Duodenal mucosa (tissue), 2 donors: ENCODE measurements at regions not wholly inside any gene's neighbourhood (a gene's known extent, or its start where the extent isn't known, plus 50 kb on each side); places are given as distances from the start of the nearest gene placed in this dataset.

Experiments used
- H3K27ac ChIP-seq: one replicate; pipeline ENCODE4 v1.7.0; 2013; ENCODE audit warnings: low read depth, low read length
- H3K27me3 ChIP-seq, 2 donors: one replicate each; pipeline ENCODE4 v1.7.0; 2013; ENCODE audit warnings: low read length in 2 of 2, control low read depth in 1 of 2; ENCODE audit not compliant: insufficient read depth in 2 of 2, control insufficient read depth in 1 of 2
- H3K36me3 ChIP-seq, 2 donors: one replicate each; pipeline ENCODE4 v1.7.0; 2013; ENCODE audit warnings: low read length in 2 of 2, control low read depth in 1 of 2; ENCODE audit not compliant: insufficient read depth in 2 of 2, control insufficient read depth in 1 of 2
- H3K4me1 ChIP-seq, 2 donors: one replicate each; pipeline ENCODE4 v1.7.0; 2013; ENCODE audit warnings: low read length in 2 of 2, control low read depth in 1 of 2; ENCODE audit not compliant: insufficient read depth in 2 of 2, control insufficient read depth in 1 of 2
- H3K4me3 ChIP-seq, 2 donors: one replicate each; pipeline ENCODE4 v1.7.0; 2013; ENCODE audit warnings: low read length in 2 of 2, low read depth in 1 of 2
- H3K9ac ChIP-seq, 2 donors: one replicate each; pipeline ENCODE4 v1.7.0; 2013; ENCODE audit warnings: low read length in 2 of 2, low read depth in 1 of 2
- H3K9me3 ChIP-seq, 2 donors: one replicate each; pipeline ENCODE4 v1.7.0; 2013; ENCODE audit warnings: low read length in 2 of 2, control low read depth in 1 of 2; ENCODE audit not compliant: control insufficient read depth in 1 of 2

DNA sequence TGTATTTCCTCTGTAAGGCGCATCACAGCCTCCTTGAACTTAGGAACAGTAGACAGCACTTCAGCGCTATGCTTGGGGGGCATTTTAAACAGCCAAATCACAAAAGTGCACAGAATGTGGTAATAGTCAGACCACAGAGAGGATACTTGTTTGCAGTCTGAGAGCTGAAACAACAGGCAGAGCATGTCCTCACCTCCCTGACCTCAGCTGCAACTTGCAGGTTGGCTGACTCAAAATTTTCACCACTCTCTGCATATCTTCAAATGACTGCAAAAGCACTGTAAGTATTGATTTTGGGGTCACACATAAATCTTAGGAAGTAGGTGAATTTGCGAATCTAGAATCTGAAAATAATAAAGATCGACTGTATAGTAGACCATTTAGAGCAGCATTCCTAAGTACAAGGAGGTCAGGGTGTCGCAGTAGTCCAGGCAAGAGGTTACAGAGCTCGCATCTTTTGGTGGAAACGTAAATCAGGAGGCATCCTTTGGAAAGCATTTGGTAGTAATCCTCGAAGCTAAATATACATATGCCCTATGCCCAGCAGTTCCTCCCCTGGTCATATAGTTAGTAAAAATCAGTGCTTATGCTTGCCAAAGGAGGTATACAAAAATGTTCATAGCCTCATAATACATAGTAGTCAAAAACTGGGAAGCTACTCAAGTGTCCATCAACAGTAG lies 108.2 kb upstream of the MYCN start:
- no peaks in the 10 kb centered on the region for H3K27me3 ChIP-seq
- H3K9ac ChIP-seq, result no peak overlapping the region
- no peak overlapping the region for H3K4me3 ChIP-seq
- H3K9me3 ChIP-seq, result no peaks in the 10 kb centered on the region
- H3K4me1 ChIP-seq, result no peaks in the 10 kb centered on the region
- no peak overlapping the region for H3K27ac ChIP-seq
- no peaks in the 10 kb centered on the region for H3K36me3 ChIP-seq

DNA sequence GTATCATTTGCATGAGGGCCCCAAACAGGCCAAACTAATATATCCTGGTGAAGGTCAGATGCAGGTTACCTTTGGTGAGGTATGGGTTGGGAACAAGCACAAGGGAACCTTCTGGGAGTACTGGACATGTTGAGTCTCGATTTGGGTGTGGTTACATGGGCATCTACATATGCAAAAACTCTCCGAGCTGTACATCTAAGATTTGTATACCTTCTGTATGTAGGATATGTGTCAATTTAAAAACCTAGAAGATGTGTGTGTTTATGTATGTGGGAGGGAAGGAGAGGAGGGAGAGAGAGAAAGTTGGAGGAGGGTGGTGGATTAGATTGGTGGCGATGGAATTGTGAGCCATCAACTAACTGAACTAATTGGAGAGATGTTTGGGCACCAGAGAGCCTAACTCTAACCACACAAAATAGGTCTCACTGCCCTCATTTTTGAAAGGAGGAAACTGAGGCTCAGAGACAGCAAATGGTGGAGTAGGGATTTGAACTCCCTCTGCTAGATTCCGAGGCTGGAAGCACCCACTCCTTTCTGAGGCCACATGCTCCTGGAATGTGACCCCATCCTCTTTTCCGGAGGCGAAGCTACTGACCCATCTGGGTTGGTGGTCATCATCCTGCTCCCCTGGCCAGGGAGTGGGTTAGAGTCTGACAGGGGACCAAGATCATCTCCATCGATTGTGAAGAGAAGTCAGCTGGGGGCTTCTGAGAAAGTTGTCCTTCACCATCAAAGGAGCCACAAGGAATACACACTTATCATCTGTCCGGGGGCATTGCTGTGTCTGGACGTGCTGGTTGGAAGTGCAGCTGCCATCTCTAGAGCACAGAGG lies 107.3 kb upstream of the MYCN start:
- H3K4me1 ChIP-seq, result no peaks in the 10 kb centered on the region

GRCh38 chr2:15833731-15834130 lies 106.6 kb upstream of the MYCN start:
- no peak overlapping the region for H3K27ac ChIP-seq
- no peaks in the 10 kb centered on the region for H3K9me3 ChIP-seq
- H3K27me3 ChIP-seq, result no peaks in the 10 kb centered on the region
- H3K4me3 ChIP-seq, result no peak overlapping the region
- H3K9ac ChIP-seq, result no peak overlapping the region
- H3K4me1 ChIP-seq, result no peaks in the 10 kb centered on the region
- H3K36me3 ChIP-seq, result no peaks in the 10 kb centered on the region

More for the DNA sequence above, 107.3 kb upstream of the MYCN start:
- H3K27ac ChIP-seq, result no peak overlapping the region
- H3K9ac ChIP-seq, result no peak overlapping the region
- no peaks in the 10 kb centered on the region for H3K27me3 ChIP-seq
- no peaks in the 10 kb centered on the region for H3K9me3 ChIP-seq
- H3K4me3 ChIP-seq, result no peak overlapping the region
- no peaks in the 10 kb centered on the region for H3K36me3 ChIP-seq

DNA sequence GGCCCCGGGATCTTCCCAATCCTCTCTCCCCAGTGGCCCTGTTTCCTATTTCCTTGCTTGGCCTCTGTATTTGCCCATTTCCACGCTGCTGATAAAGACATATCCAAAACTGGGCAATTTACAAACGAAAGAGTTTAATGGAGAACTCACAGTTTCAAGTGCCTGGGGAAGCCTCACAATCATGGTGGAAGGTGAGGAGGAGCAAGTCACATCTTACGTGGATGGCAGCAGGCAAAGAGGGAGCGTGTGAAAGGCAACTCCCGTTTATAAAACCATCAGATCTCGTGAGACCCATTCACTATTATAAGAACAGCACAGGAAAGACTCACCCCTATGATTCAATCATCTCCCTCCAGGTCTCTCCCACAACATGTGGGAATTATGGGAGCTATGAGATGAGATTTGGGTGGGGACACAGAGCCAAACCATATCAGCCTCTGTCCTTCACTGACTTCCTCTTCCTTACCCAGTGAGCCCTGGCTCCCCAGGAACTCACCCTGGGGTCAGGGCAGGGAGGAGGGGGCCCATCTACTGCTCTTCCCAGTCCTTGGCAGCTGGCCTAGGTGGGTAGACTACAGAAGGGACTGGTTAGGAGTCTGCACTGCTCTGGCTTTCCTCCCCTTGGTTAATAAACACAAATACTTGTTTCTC lies 105.8 kb upstream of the MYCN start:
- no peaks in the 10 kb centered on the region for H3K9me3 ChIP-seq
- H3K27me3 ChIP-seq, result no peaks in the 10 kb centered on the region
- H3K36me3 ChIP-seq, result no peaks in the 10 kb centered on the region
- no peak overlapping the region for H3K27ac ChIP-seq
- H3K4me1 ChIP-seq, result no peaks in the 10 kb centered on the region
- H3K9ac ChIP-seq, result no peak overlapping the region
- no peak overlapping the region for H3K4me3 ChIP-seq

DNA sequence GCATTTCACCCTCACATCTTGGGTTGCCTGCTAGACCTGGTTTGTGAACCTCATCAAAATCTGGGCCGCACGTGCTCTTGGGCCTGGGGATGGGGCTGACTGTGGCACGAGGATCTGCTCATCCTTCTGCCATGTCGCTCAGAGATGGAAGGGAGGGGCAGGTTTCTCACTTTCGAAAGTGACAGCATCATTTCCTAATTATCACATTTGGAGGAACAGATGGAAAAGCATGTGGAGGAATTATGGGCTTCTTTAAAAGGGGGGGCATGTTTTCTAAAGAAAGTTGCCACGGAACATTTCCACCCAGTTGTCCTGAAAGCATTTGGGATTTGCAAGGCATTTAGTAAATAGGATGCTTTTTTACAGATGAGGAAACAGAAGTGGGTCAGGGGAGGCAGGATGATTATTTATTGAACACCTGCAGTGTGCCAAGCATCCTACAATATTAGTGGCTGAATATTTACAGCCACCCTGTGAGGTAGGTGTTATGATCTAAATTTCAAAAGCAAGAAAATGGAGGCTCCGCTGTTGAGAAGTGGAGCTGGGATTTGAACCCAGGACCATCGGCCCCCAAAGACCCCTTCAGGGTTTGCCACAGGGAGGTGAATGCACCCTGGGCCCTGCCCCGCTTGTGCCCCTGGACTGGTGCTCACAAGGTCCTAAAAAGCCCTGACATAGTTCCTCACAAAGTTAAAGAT lies 104.2 kb upstream of the MYCN start:
- Histone ChIP-seq H3K27me3 (no peaks in the 10 kb centered on the region), H3K9me3 (no peaks in the 10 kb centered on the region), H3K36me3 (no peaks in the 10 kb centered on the region), H3K27ac (no peak overlapping the region), H3K4me1 (peaks cover 0 to 5% of the 10 kb centered on the region in 2 donors), H3K4me3 (no peak overlapping the region), H3K9ac (no peak overlapping the region)

DNA sequence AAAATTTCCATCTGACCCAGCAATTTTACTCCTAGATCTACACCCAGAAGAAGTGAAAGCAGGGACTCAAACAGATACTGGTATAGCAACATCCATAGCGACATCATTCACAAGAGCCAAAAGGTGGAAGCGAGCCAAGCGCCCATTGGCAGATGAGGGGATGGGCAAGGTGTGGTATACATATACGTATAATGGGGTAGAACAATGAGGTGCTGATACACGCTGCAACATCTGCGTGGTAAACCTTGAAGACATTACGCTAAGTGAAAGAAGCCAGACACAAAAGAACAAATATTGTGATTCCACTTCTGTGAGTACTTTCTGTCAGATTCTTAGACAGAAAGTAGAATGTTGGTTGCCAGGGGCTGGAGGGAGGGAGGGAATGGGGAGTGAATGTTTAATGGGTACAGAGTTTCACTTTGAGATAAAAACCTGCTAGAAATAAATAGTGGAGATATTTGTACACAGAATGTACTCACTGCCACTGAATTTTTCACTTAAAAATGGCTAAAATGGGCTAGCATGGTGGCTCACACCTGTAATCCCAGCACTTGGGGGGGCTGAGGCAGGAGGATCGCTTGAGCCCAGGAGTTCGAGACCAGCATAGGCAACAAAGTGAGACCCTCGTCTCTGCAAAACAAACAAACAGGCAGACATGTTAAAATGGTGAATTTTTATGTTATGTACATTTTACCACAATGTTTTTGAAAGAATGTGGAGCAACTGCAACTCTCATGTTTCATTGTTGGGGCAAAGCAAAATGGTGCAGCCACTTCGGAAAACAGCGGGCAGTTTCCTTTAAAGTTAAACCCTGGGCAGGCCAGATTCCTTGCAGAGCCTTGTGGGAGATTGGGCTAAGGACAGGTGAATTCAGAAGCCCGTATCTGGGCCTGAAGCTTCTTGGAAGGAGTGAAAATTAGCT lies 103.4 kb upstream of the MYCN start:
- no peaks in the 10 kb centered on the region for H3K9me3 ChIP-seq
- no peak overlapping the region for H3K9ac ChIP-seq
- H3K27me3 ChIP-seq, result no peaks in the 10 kb centered on the region
- no peaks in the 10 kb centered on the region for H3K36me3 ChIP-seq
- no peak overlapping the region for H3K27ac ChIP-seq
- H3K4me3 ChIP-seq, result no peak overlapping the region
- peaks cover 0 to 5% of the 10 kb centered on the region in 2 donors for H3K4me1 ChIP-seq

DNA sequence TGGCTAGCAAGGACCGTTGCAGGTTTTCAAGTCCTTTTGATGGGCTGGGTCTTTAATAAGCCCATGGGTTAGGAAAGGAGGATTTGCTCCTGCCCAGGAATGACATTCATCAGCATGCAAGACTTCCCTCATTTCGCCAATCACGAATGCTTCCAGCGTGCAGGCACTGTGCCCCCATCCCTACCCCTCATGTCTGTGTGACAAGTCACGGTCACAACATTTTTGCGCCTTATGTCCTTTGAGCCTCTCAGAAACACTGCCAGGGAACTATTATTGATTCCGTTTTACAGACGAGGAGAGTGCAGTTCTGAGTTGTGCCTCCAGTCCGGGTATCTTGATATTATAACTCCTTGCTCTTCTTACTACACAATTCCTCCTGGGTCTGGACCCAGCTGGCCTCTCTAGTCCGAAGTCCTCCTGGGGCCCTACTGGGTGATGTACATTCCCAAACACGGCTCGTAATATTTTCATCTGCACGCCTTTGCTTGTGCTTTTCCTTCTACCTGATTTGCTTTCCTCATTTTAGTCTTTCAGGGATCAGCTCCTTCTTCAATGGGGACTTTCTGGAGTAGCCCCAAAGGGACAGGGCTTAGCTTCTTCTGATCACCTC lies 101.8 kb upstream of the MYCN start:
- Histone ChIP-seq H3K27me3 (no peaks in the 10 kb centered on the region), H3K9ac (no peak overlapping the region), H3K27ac (no peak overlapping the region), H3K36me3 (no peaks in the 10 kb centered on the region), H3K4me1 (peaks cover 0 to 5% of the 10 kb centered on the region in 2 donors), H3K4me3 (no peak overlapping the region), H3K9me3 (no peaks in the 10 kb centered on the region)

- Histone ChIP-seq H3K36me3 (no peaks in the 10 kb centered on the region), H3K27me3 (no peaks in the 10 kb centered on the region), H3K4me3 (no peak overlapping the region), H3K4me1 (peaks cover 0 to 5% of the 10 kb centered on the region in 2 donors), H3K27ac (no peak overlapping the region), H3K9ac (no peak overlapping the region), H3K9me3 (no peaks in the 10 kb centered on the region)
These were observed 100.8 kb upstream of the MYCN start for GRCh38 chr2:15839426-15840124.

GRCh38 chr2:15840148-15840547 lies 100.2 kb upstream of the MYCN start:
- Histone ChIP-seq H3K27me3 (no peaks in the 10 kb centered on the region), H3K4me3 (no peak overlapping the region), H3K9ac (no peak overlapping the region), H3K4me1 (peaks cover 0 to 5% of the 10 kb centered on the region in 2 donors), H3K9me3 (no peaks in the 10 kb centered on the region), H3K27ac (no peak overlapping the region), H3K36me3 (no peaks in the 10 kb centered on the region)
